PC-3 (cell line): ENCODE measurements at regions not wholly inside any gene's neighbourhood (a gene's known extent, or its start where the extent isn't known, plus 50 kb on each side); places are given as distances from the start of the nearest gene placed in this dataset.

Experiments
- EZH2phosphoT487 ChIP-seq: fragments of 300-600 bp; sonication (generic); IDR thresholded peaks from 2 replicates; pipeline ENCODE4 v1.6.1; 2018; ENCODE audit warnings: mild to moderate bottlenecking, antibody characterized with exemption, low read length, borderline replicate concordance
- TF ChIP-seq, protein P1 (sequence below): fragments of 300-600 bp; sonication (generic); conservative IDR thresholded peaks from 2 replicates; pipeline ENCODE4 v1.5.1; 2017; ENCODE audit warnings: antibody characterized with exemption, low read depth, mild to moderate bottlenecking, low read length

- TF ChIP-seq, protein P1, sequence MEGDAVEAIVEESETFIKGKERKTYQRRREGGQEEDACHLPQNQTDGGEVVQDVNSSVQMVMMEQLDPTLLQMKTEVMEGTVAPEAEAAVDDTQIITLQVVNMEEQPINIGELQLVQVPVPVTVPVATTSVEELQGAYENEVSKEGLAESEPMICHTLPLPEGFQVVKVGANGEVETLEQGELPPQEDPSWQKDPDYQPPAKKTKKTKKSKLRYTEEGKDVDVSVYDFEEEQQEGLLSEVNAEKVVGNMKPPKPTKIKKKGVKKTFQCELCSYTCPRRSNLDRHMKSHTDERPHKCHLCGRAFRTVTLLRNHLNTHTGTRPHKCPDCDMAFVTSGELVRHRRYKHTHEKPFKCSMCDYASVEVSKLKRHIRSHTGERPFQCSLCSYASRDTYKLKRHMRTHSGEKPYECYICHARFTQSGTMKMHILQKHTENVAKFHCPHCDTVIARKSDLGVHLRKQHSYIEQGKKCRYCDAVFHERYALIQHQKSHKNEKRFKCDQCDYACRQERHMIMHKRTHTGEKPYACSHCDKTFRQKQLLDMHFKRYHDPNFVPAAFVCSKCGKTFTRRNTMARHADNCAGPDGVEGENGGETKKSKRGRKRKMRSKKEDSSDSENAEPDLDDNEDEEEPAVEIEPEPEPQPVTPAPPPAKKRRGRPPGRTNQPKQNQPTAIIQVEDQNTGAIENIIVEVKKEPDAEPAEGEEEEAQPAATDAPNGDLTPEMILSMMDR, result no peak
- no peak for TF ChIP-seq EZH2phosphoT487
Measured at GRCh38 chr11:101278286-101278685, 148.7 kb upstream of the PGR start.
